CD4-positive, alpha-beta T cell treated with Interleukin-15 for 4 hours (primary cell): ENCODE measurements at regions not wholly inside any gene's neighbourhood (a gene's known extent, or its start where the extent isn't known, plus 50 kb on each side); places are given as distances from the start of the nearest gene placed in this dataset.

Experiments used
- DNase-seq: peaks from one replicate; pipeline ENCODE4 v3.0.0-alpha.2; 2020; ENCODE audit warnings: low spot score

GRCh38 chr1:93744299-93744988 lies 62.8 kb upstream of the BCAR3 start:
- no peak for DNase-seq

DNA sequence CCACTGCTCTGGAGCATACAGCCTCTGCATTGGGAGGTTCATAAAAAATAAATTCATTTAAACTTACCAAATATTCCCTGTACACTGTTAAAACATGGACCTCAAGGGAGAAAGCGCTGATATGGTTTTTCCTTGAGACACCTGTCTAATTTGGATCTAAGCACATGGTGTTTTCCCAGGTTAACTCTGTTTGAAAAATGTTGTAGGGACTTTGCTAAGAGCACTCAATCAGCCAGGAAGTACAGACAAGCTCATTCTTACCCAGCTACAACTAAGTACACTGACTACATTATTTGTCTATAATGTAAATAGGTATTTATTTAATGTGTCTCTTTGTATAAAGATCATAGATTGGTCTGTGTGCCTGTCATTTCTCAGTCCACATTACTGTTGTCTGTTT lies 61.8 kb upstream of the BCAR3 start:
- no peak for DNase-seq

DNA sequence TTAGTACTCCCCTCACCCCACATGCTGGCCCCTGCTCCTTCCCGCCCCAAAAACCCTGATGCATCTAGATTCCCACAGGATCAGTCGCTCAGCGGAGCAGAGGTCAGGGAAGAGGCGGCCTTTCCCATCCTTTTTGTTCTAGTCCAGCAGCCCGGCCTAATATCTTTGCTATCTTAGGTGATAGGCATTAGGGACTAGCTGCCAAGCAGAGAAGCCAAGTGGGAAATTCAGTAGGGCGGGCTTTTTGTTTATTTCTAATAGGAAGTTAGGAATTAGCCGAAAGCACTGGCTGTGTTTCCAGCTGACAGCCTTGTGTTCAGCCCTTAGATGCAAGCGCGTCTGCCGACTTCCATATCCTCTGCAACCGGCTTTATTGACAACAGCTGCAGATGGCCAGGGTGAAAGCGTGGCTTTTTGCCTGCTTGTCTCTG lies 59.0 kb upstream of the BCAR3 start:
- no peak for DNase-seq

DNA sequence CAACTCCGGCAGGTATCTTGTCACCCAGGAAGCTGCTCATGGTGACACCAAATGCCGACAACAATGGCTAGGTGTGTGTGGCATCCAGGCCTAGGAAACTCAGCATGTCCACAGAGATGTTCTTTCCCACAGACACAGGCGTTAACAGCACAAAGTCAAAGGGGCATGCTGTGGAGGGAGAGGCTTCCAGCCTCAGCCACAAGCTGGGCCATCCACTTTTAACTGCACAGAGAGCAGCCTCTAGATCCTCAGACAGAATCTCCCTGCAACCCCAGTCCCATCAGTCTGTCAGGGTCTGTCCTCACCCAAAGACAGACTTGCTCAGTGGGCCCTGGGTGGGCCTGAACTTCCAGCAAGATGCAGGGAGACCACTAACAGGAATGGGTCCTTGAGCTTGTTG lies 58.5 kb upstream of the BCAR3 start:
- DNase-seq = no peak

GRCh38 chr1:93739472-93739871 lies 57.8 kb upstream of the BCAR3 start:
- DNase-seq = no peak

DNA sequence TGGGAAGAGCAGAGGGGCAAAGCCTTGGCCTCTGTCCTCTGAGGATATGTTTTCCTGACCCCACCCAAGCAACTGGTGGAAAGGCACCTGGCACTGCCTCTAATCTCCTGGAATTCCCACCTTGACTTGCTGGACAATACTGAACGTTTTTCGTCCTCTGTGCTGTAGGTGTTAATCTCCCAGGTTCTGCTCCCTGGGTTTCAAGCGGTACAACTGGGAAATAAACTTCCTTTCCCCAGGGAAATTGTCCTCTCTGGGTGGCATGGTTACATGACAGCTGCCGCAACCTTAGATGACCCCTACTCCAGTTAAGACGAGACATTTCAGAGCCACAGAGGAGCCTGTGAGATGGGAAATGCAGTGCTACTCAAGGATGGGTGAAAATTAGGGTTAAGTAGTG lies 57.3 kb upstream of the BCAR3 start:
- DNase-seq = no peak

DNA sequence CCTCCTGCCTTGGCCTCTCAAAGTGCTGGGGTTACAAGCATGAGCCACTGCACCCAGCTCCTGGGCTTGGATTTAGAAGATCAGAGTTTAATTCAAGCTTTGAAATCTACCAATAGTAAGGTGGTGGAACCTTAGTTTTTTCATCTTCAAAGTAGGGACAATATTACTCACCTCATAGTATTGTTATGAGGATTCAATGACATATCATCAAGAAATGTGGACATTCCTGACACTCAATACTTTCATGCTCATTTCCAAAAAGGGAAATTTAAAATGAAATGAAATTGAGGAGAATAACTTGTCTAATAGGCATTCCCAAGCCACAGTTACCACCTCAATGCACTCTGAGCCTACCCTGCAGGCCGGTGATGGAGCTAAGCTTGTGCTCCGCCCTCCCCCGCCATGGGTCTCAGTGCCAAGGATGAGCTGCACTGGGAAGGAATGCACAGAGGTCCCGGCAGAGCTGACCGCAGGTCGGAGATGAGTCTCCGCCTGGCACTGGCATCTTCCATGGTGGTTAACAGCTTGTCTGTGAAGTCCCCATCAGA lies 56.5 kb upstream of the BCAR3 start:
- no peak for DNase-seq

DNA sequence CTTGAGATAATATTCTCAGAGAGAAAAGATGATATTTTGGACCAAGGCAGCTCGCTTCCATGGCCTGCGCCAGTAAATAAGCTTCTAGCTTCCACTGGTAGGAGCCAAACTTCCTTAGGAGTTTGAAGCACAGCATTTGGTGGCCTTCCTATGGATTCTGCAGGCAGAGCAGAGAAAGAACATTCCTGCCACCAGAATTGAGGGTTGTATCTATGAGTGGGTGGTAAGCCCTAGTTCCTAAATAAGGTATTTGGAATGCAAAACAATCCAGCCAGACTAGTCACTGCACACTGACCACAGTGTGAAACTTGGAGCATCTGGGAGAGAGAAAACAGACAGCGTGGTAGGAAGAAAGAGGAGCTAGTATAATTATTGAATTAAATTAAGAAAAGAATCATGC lies 54.1 kb upstream of the BCAR3 start:
- DNase-seq = no peak

GRCh38 chr1:93734999-93735398 lies 53.4 kb upstream of the BCAR3 start:
- DNase-seq = no peak

DNA sequence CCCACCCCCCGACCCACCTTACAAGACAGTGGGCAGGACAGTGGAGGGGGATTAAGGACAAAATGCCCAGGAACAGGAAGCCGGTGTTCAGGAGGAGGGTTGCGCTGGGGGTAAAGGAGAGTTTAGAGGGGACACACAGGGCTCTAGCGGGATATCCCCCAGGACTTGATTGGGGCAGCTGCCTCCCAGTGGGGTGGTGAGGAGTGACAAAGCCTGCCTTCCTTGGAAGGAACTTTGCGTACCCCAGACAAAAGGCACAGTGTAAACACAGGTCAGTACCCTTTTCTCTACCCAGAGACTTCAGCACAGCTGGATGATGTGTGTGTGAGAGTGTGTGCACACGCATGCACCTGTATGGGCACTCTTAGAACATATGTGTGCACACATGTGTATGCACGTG lies 51.7 kb upstream of the BCAR3 start:
- DNase-seq = no peak

DNA sequence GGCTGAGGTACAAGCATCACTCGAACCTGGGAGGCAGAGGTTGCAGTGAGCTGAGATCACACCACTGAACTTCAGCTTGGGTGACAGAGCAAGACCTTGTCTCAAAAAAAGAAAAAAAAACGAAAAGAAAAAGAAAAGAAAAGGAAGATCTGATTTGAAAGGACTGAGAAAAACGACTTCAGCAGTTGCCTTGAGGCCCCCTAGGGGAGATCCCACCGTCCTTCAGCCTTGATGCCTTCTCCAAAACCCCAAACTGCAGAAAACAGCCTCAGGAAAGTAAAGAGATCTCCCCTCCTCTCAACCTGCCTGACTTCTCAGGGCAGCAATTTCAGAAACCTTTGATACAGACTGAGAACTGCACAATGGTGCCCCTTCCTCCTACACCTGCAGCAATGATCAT lies 50.9 kb upstream of the BCAR3 start:
- DNase-seq = no peak
